ENCODE measurements at regions not wholly inside any gene's neighbourhood (a gene's known extent, or its start where the extent isn't known, plus 50 kb on each side); places are given as distances from the start of the nearest gene placed in this dataset.

- no peaks in the 10 kb centered on the region for H3K36me3 ChIP-seq
- peaks cover 0 to 100% (median 94%) of the 10 kb centered on the region in 8 donors for H3K9me3 ChIP-seq
- no peaks in the 10 kb centered on the region for H3K4me1 ChIP-seq
- no peak for DNase-seq
- WGBS, 5 donors: 79 to 86% (median 81%) methylated on average over 3 of the region's 3 CpGs
- no peaks in the 10 kb centered on the region for H3K27me3 ChIP-seq (replicated peaks in 1 of 7)
- no peak overlapping the region for H3K27ac ChIP-seq
- intact Hi-C loops (cut with DNase I; ENCODE audit: low total_unique reads): no loop called here
- TF ChIP-seq CTCF (IDR thresholded peaks at IDR 0.05 in 8 of 11, conservative IDR thresholded peaks at IDR 0.05 in 3 of 11): no peak
- no peak for TF ChIP-seq POLR2A (IDR thresholded peaks at IDR 0.05)
- no peak for TF ChIP-seq POLR2AphosphoS5 (IDR thresholded peaks at IDR 0.05)
- H3K4me3 ChIP-seq: no peak overlapping the region
Observed at GRCh38 chr16:35737076-35737475, 2277.7 kb downstream of the TP53TG3F start.

- no peaks in the 10 kb centered on the region for H3K4me1 ChIP-seq
- H3K27ac ChIP-seq: no peak overlapping the region
- H3K27me3 ChIP-seq (replicated peaks in 1 of 7): no peaks in the 10 kb centered on the region
- no peaks in the 10 kb centered on the region for H3K36me3 ChIP-seq
- peaks cover 0 to 99% (median 88%) of the 10 kb centered on the region in 8 donors for H3K9me3 ChIP-seq
- no peak for TF ChIP-seq POLR2AphosphoS5 (IDR thresholded peaks at IDR 0.05)
- TF ChIP-seq POLR2A (IDR thresholded peaks at IDR 0.05): no peak
- no peak for TF ChIP-seq CTCF (IDR thresholded peaks at IDR 0.05 in 8 of 11, conservative IDR thresholded peaks at IDR 0.05 in 3 of 11)
- no peak overlapping the region for H3K4me3 ChIP-seq
- WGBS, 5 donors: 63 to 73% (median 71%) methylated on average over 4 of the region's 4 CpGs
- intact Hi-C loops (cut with DNase I; ENCODE audit: low total_unique reads): no loop called here
- DNase-seq: no peak
Observed at GRCh38 chr16:35741546-35741945, 2282.1 kb downstream of the TP53TG3F start.

GRCh38 chr16:35743101-35743692 is 2283.8 kb downstream of the TP53TG3F start:
- no peaks in the 10 kb centered on the region for H3K4me1 ChIP-seq
- no peak overlapping the region for H3K4me3 ChIP-seq
- no peaks in the 10 kb centered on the region for H3K36me3 ChIP-seq
- H3K27ac ChIP-seq: no peak overlapping the region
- DNase-seq: no peak
- intact Hi-C loops (cut with DNase I; ENCODE audit: low total_unique reads): no loop called here
- H3K27me3 ChIP-seq (replicated peaks in 1 of 7): no peaks in the 10 kb centered on the region
- TF ChIP-seq POLR2A (IDR thresholded peaks at IDR 0.05): no peak
- TF ChIP-seq POLR2AphosphoS5 (IDR thresholded peaks at IDR 0.05): no peak
- no peak for TF ChIP-seq CTCF (IDR thresholded peaks at IDR 0.05 in 8 of 11, conservative IDR thresholded peaks at IDR 0.05 in 3 of 11)
- H3K9me3 ChIP-seq: peaks cover 0 to 100% (median 91%) of the 10 kb centered on the region in 8 donors
- WGBS, 5 donors: 52 to 66% (median 59%) methylated on average over 4 to 5 of the region's 5 CpGs

- Histone ChIP-seq H3K4me1 (no peaks in the 10 kb centered on the region), H3K4me3 (no peak overlapping the region), H3K36me3 (no peaks in the 10 kb centered on the region), H3K27me3 (replicated peaks in 1 of 7) (no peaks in the 10 kb centered on the region), H3K27ac (no peak overlapping the region), H3K9me3 (peaks cover 0 to 100% (median 93%) of the 10 kb centered on the region in 8 donors)
- TF ChIP-seq POLR2AphosphoS5 (IDR thresholded peaks at IDR 0.05): no peak
- TF ChIP-seq POLR2A (IDR thresholded peaks at IDR 0.05): no peak
- no peak for TF ChIP-seq CTCF (IDR thresholded peaks at IDR 0.05 in 8 of 11, conservative IDR thresholded peaks at IDR 0.05 in 3 of 11)
- intact Hi-C loops (cut with DNase I; ENCODE audit: low total_unique reads): no loop called here
- 63 to 71% (median 64%) methylated on average over 4 of the region's 4 CpGs for WGBS, 5 donors
- DNase-seq: no peak
Observed at GRCh38 chr16:35744084-35744483, 2284.7 kb downstream of the TP53TG3F start.
